HFFc6 (cell line): ENCODE measurements at regions not wholly inside any gene's neighbourhood (a gene's known extent, or its start where the extent isn't known, plus 50 kb on each side); places are given as distances from the start of the nearest gene placed in this dataset.

Experiments used
- DNase-seq: peaks from one replicate; pipeline ENCODE4 v3.0.0-alpha.2; 2018
- H3K27ac Mint-ChIP-seq: 2 replicates; pipeline ENCODE4 v1.8.0; 2020; ENCODE audit warnings: mild to moderate bottlenecking, mixed read lengths
- H3K27me3 Mint-ChIP-seq: 2 replicates; pipeline ENCODE4 v1.8.0; 2021; ENCODE audit warnings: mild to moderate bottlenecking, moderate library complexity, mixed read lengths; ENCODE audit not compliant: insufficient read depth
- H3K36me3 Mint-ChIP-seq: 2 replicates; pipeline ENCODE4 v1.8.0; 2021; ENCODE audit warnings: low read depth, mixed read lengths
- H3K4me1 Mint-ChIP-seq: 2 replicates; pipeline ENCODE4 v1.8.0; 2020; ENCODE audit warnings: low read depth, mixed read lengths
- H3K4me3 Mint-ChIP-seq: 2 replicates; pipeline ENCODE4 v1.8.0; 2020; ENCODE audit warnings: mild to moderate bottlenecking, moderate library complexity, mixed read lengths
- H3K9me3 Mint-ChIP-seq: 2 replicates; pipeline ENCODE4 v1.8.0; 2020; ENCODE audit warnings: mild to moderate bottlenecking, mixed read lengths
- TF ChIP-seq, protein P1 (sequence below): fragments of 200-600 bp; sonication (generic); IDR thresholded peaks from 2 replicates; pipeline ENCODE4 v1.5.0; 2021; ENCODE audit warnings: antibody characterized with exemption, mild to moderate bottlenecking

GRCh38 chr2:16816522-16816921 lies 150.9 kb upstream of the CYRIA start:
- Mint-ChIP-seq H3K4me1 (no peaks in the 10 kb centered on the region), H3K36me3 (no peaks in the 10 kb centered on the region), H3K27me3 (no peaks in the 10 kb centered on the region), H3K4me3 (no peak overlapping the region), H3K9me3 (peaks cover 28% of the 10 kb centered on the region), H3K27ac (no peak overlapping the region)
- DNase-seq = no peak
- TF ChIP-seq, protein P1, sequence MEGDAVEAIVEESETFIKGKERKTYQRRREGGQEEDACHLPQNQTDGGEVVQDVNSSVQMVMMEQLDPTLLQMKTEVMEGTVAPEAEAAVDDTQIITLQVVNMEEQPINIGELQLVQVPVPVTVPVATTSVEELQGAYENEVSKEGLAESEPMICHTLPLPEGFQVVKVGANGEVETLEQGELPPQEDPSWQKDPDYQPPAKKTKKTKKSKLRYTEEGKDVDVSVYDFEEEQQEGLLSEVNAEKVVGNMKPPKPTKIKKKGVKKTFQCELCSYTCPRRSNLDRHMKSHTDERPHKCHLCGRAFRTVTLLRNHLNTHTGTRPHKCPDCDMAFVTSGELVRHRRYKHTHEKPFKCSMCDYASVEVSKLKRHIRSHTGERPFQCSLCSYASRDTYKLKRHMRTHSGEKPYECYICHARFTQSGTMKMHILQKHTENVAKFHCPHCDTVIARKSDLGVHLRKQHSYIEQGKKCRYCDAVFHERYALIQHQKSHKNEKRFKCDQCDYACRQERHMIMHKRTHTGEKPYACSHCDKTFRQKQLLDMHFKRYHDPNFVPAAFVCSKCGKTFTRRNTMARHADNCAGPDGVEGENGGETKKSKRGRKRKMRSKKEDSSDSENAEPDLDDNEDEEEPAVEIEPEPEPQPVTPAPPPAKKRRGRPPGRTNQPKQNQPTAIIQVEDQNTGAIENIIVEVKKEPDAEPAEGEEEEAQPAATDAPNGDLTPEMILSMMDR = no peak

DNA sequence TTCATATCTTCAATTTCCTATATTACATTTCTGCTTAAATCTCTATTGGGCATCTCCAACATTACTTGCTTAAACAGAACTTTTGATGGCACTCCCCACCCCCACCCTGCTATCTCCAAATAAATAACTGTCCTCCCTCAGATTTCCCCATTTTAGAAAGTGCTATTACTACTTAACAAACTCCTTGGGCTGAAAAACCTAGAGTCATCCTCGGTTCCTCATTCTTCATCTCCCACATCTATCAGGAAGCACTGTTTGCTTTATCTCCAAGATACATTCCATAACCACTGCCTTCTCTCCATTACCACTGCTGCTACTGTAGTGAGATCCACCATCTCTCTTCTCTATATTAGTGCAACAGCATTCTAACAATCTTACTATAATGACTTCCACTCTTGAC lies 150.4 kb upstream of the CYRIA start:
- no peak overlapping the region for H3K27ac Mint-ChIP-seq
- H3K9me3 Mint-ChIP-seq = peaks cover 28% of the 10 kb centered on the region
- no peaks in the 10 kb centered on the region for H3K36me3 Mint-ChIP-seq
- TF ChIP-seq, protein P1 = no peak
- DNase-seq = no peak
- no peaks in the 10 kb centered on the region for H3K27me3 Mint-ChIP-seq
- H3K4me3 Mint-ChIP-seq = no peak overlapping the region
- no peaks in the 10 kb centered on the region for H3K4me1 Mint-ChIP-seq

DNA sequence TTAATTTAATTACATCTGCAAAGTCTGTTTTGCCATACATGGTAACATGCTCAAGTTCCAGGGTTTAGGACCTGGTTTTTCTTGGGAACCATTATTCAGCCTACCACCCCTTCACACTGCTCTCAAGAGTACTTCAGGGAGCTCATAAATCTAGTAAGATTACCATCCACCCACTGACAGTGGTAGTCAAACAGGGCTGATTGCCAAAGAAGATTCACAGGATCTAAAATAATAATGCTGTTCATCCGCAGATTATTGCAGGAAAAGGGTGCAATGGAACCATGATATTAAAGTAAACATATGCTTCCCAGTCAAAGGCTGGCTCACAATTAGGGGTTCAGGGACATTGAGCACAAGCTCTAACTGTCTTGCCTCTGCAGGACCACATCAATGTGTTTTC lies 148.0 kb upstream of the CYRIA start:
- no peak for DNase-seq
- no peaks in the 10 kb centered on the region for H3K36me3 Mint-ChIP-seq
- peaks cover 32% of the 10 kb centered on the region for H3K9me3 Mint-ChIP-seq
- H3K4me1 Mint-ChIP-seq = no peaks in the 10 kb centered on the region
- no peak overlapping the region for H3K4me3 Mint-ChIP-seq
- H3K27ac Mint-ChIP-seq = no peak overlapping the region
- no peaks in the 10 kb centered on the region for H3K27me3 Mint-ChIP-seq
- TF ChIP-seq, protein P1 = no peak

DNA sequence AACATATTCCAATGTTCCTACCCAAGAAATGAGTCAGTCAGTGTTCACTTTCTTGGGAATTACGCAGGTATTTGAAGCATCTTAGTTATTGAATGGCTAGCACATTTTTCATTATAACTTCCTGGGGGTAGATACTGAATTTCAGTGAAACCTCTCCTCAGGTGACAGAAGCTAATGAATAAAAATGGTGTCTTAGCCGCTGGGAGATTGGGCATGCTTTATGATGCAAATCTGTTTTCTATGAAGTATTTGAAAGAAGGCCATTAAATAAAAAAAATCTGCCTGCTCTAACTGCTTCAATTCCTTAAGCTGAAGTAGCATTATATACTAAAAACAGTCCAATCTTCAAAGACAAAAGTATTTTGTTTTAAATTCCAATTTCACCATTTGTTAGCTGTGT lies 132.8 kb upstream of the CYRIA start:
- H3K9me3 Mint-ChIP-seq = peaks cover 17% of the 10 kb centered on the region
- TF ChIP-seq, protein P1 = no peak
- no peak overlapping the region for H3K27ac Mint-ChIP-seq
- DNase-seq = no peak
- H3K27me3 Mint-ChIP-seq = no peaks in the 10 kb centered on the region
- H3K36me3 Mint-ChIP-seq = no peaks in the 10 kb centered on the region
- no peaks in the 10 kb centered on the region for H3K4me1 Mint-ChIP-seq
- no peak overlapping the region for H3K4me3 Mint-ChIP-seq

DNA sequence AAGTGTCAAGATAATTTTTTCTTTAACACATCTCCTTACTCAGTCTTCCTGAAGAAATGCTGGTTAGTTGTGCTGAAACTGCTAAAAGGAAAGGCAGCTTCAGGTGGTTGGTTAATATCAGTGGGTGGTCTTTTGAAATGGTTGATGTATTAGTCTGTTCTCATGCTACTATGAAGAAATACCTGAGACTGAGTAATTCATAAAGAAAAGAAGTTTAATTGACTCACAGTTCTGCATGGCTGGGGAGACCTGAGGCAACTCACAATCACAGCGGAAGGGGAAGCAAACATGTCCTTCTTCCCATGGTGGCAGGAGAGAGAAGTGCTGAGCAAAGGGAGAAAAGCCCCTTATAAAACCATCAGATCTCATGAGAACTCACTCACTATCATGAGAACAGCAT lies 125.9 kb upstream of the CYRIA start:
- Mint-ChIP-seq H3K27me3 (peaks cover 3% of the 10 kb centered on the region), H3K4me1 (no peaks in the 10 kb centered on the region)
- no peak for DNase-seq

More for the DNA sequence above, 125.9 kb upstream of the CYRIA start:
- TF ChIP-seq, protein P1 = no peak
- no peak overlapping the region for H3K27ac Mint-ChIP-seq
- H3K9me3 Mint-ChIP-seq = peaks cover 35% of the 10 kb centered on the region
- no peak overlapping the region for H3K4me3 Mint-ChIP-seq
- no peaks in the 10 kb centered on the region for H3K36me3 Mint-ChIP-seq
